ENCODE measurements at regions not wholly inside any gene's neighbourhood (a gene's known extent, or its start where the extent isn't known, plus 50 kb on each side); places are given as distances from the start of the nearest gene placed in this dataset.

GRCh38 chr11:23554002-23554401, 693.7 kb upstream of the CCDC179 start:
- TF ChIP-seq, protein P1, sequence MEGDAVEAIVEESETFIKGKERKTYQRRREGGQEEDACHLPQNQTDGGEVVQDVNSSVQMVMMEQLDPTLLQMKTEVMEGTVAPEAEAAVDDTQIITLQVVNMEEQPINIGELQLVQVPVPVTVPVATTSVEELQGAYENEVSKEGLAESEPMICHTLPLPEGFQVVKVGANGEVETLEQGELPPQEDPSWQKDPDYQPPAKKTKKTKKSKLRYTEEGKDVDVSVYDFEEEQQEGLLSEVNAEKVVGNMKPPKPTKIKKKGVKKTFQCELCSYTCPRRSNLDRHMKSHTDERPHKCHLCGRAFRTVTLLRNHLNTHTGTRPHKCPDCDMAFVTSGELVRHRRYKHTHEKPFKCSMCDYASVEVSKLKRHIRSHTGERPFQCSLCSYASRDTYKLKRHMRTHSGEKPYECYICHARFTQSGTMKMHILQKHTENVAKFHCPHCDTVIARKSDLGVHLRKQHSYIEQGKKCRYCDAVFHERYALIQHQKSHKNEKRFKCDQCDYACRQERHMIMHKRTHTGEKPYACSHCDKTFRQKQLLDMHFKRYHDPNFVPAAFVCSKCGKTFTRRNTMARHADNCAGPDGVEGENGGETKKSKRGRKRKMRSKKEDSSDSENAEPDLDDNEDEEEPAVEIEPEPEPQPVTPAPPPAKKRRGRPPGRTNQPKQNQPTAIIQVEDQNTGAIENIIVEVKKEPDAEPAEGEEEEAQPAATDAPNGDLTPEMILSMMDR (IDR thresholded peaks at IDR 0.05) = peak in 2 of 4 donors; percentile 14 to 32
- no peak for TF ChIP-seq POLR2A (IDR thresholded peaks at IDR 0.05)
